Activated T-helper 2 cell treated with anti-CD3 and anti-CD28 coated beads, Interferon-gamma antibody, Interleukin-2, Interleukin-4, amounts not matched to agents 10 μg/mL and 5 μg/mL and 100 μg/mL, durations not matched to agents 14 hours and 24 hours and 36 hours (primary cell): ENCODE measurements at regions not wholly inside any gene's neighbourhood (a gene's known extent, or its start where the extent isn't known, plus 50 kb on each side); places are given as distances from the start of the nearest gene placed in this dataset.

Source experiments
- DNase-seq: peaks from one replicate; pipeline ENCODE4 v3.0.0; 2021; ENCODE audit warnings: low spot score
- H3K27ac Mint-ChIP-seq: one replicate; pipeline ENCODE4 v1.8.0; 2021; ENCODE audit warnings: mixed read lengths
- H3K27me3 Mint-ChIP-seq: one replicate; pipeline ENCODE4 v1.8.0; 2021; ENCODE audit warnings: low read depth, mixed read lengths
- H3K36me3 Mint-ChIP-seq: one replicate; pipeline ENCODE4 v1.8.0; 2021; ENCODE audit warnings: low read depth, mixed read lengths
- H3K4me1 Mint-ChIP-seq: one replicate; pipeline ENCODE4 v1.8.0; 2021; ENCODE audit warnings: low read depth, mixed read lengths
- H3K4me3 Mint-ChIP-seq: one replicate; pipeline ENCODE4 v1.8.0; 2021; ENCODE audit warnings: low read depth, mild to moderate bottlenecking, moderate library complexity, mixed read lengths
- H3K9me3 Mint-ChIP-seq: one replicate; pipeline ENCODE4 v1.8.0; 2021; ENCODE audit warnings: mixed read lengths
- intact Hi-C: fragments of 100-400 bp; cut with micrococcal nuclease; formaldehyde crosslinking; loops from one replicate; pipeline ENCODE4 v1.15.1; 2023

- no peaks in the 10 kb centered on the region for H3K4me1 Mint-ChIP-seq
- no peaks in the 10 kb centered on the region for H3K27me3 Mint-ChIP-seq
- intact Hi-C loops = no loop called here
- no peaks in the 10 kb centered on the region for H3K36me3 Mint-ChIP-seq
- no peak for DNase-seq
- H3K27ac Mint-ChIP-seq = no peak overlapping the region
- H3K4me3 Mint-ChIP-seq = no peak overlapping the region
- H3K9me3 Mint-ChIP-seq = peaks cover 14% of the 10 kb centered on the region
Measured at GRCh38 chr3:22537560-22537959, 665.6 kb upstream of the UBE2E2 start.

DNA sequence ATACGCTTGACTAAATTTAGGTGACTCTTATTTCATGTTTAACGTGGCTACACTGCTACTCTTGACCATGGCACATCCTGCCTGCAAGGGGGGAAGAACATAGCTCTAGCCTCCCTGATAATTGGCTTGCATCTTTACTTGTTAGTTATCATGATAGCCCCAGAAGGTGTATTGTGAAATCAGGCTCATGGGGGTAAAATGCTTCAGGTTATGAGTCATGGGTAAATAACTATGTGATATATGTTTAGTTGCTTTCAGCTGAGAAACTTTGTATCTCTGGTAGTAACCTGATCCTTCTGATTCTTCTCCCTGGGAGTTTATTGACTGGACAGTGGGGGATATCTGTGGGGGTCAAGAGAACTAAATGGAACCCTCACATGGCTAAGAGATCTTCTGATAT, 660.8 kb upstream of the UBE2E2 start:
- Mint-ChIP-seq H3K4me1 (no peaks in the 10 kb centered on the region), H3K27ac (no peak overlapping the region), H3K9me3 (peaks cover 14% of the 10 kb centered on the region), H3K27me3 (no peaks in the 10 kb centered on the region), H3K4me3 (no peak overlapping the region), H3K36me3 (no peaks in the 10 kb centered on the region)
- DNase-seq = no peak
- intact Hi-C loops = no loop called here

- intact Hi-C loops = no loop called here
- H3K4me3 Mint-ChIP-seq = no peak overlapping the region
- H3K36me3 Mint-ChIP-seq = no peaks in the 10 kb centered on the region
- no peak for DNase-seq
- H3K27me3 Mint-ChIP-seq = no peaks in the 10 kb centered on the region
- H3K9me3 Mint-ChIP-seq = no peaks in the 10 kb centered on the region
- H3K27ac Mint-ChIP-seq = no peak overlapping the region
- no peaks in the 10 kb centered on the region for H3K4me1 Mint-ChIP-seq
Measured at GRCh38 chr3:22555753-22556435, 647.2 kb upstream of the UBE2E2 start.

DNA sequence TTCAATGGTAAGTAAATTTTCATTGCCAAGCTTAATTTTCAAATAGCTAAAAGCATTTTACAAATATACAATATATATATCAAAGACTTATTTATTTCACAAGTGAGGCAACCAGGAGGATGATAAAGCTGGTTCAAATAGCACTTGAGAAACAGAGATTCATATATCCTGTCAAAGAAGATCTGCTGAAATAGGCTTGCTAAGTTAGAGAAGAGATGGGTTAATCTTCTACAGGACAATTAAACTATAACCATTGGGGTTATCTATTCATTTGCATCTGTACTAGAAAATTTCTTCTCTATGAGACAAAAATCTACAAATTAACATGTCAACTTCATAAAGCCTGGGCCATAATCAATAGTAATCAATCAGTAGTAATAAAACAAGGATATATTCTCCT, 637.7 kb upstream of the UBE2E2 start:
- H3K4me3 Mint-ChIP-seq = no peak overlapping the region
- H3K27me3 Mint-ChIP-seq = no peaks in the 10 kb centered on the region
- DNase-seq = no peak
- no peak overlapping the region for H3K27ac Mint-ChIP-seq
- no peaks in the 10 kb centered on the region for H3K9me3 Mint-ChIP-seq
- H3K4me1 Mint-ChIP-seq = no peaks in the 10 kb centered on the region
- intact Hi-C loops = loop anchor here (2.0 kb wide), 1 partner anchor 395 kb away; no protein-coding TSS in a partner anchor
- no peaks in the 10 kb centered on the region for H3K36me3 Mint-ChIP-seq

DNA sequence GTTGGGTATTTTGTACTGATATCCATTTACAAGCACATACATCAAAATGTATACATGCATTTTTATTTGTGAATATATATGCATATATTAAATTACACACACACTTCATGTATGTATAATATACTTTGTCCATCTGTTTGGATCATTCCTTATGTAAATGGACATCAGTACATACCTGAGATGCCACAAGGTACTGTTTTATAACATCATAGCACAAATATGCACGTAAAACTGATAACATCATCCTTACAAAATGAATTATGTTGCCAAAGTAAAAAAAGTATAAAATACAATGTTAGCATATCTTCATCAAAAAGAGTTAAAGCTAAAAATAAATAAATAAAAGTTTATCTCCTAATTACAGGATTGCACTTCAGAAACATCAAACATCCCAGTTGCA, 634.8 kb upstream of the UBE2E2 start:
- no peaks in the 10 kb centered on the region for H3K9me3 Mint-ChIP-seq
- no peak overlapping the region for H3K27ac Mint-ChIP-seq
- H3K4me1 Mint-ChIP-seq = no peaks in the 10 kb centered on the region
- H3K36me3 Mint-ChIP-seq = no peaks in the 10 kb centered on the region
- no peak overlapping the region for H3K4me3 Mint-ChIP-seq
- intact Hi-C loops = no loop called here
- DNase-seq = no peak
- no peaks in the 10 kb centered on the region for H3K27me3 Mint-ChIP-seq

GRCh38 chr3:22569570-22569969, 633.6 kb upstream of the UBE2E2 start:
- Mint-ChIP-seq H3K4me1 (no peaks in the 10 kb centered on the region), H3K27ac (no peak overlapping the region), H3K9me3 (no peaks in the 10 kb centered on the region), H3K27me3 (no peaks in the 10 kb centered on the region), H3K36me3 (no peaks in the 10 kb centered on the region), H3K4me3 (no peak overlapping the region)
- intact Hi-C loops = no loop called here
- DNase-seq = no peak

DNA sequence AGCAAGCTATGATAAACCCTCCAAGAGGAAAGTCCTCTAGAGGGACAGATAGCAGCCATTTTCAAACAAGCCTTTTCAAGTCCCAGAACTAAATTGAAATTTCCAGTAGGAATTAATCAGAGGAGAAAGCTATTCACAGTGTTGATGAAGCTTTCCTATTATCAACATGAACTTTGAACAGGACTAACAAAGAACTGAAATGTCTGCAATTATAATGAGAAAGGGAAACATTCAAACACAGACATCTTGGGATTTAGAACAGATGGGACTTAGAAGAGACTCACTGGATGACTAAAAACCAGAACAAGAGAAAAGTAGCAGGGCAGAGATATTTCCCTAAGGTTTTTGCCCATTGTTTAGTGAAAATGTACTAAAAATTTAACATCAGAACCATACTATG, 622.1 kb upstream of the UBE2E2 start:
- H3K27me3 Mint-ChIP-seq = no peaks in the 10 kb centered on the region
- no peaks in the 10 kb centered on the region for H3K9me3 Mint-ChIP-seq
- no peaks in the 10 kb centered on the region for H3K4me1 Mint-ChIP-seq
- no peak overlapping the region for H3K27ac Mint-ChIP-seq
- no peak for DNase-seq
- no peaks in the 10 kb centered on the region for H3K36me3 Mint-ChIP-seq
- intact Hi-C loops = no loop called here
- no peak overlapping the region for H3K4me3 Mint-ChIP-seq

DNA sequence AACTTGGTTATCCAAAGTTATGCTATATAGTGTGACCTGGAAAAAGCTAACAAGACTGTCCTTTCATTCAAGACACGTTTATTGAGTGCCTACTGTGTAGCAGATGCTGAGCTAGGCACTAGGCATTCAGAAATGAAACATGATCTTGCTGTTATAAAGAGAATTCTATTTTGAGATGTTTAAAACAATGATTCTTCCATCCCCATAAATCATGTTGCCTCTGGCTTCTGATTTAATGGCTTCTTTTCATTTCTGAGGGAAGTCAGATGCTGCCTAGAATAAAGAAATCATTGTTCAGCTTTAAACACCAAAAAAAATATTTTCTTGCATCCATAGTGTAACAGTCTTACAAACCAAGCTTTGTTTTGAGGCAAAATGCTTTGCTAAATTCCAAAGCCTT, 620.9 kb upstream of the UBE2E2 start:
- no peaks in the 10 kb centered on the region for H3K9me3 Mint-ChIP-seq
- H3K27me3 Mint-ChIP-seq = no peaks in the 10 kb centered on the region
- no peak overlapping the region for H3K27ac Mint-ChIP-seq
- no peaks in the 10 kb centered on the region for H3K4me1 Mint-ChIP-seq
- intact Hi-C loops = no loop called here
- H3K4me3 Mint-ChIP-seq = no peak overlapping the region
- no peaks in the 10 kb centered on the region for H3K36me3 Mint-ChIP-seq
- no peak for DNase-seq

GRCh38 chr3:22585504-22585903, 617.6 kb upstream of the UBE2E2 start:
- intact Hi-C loops = no loop called here
- Mint-ChIP-seq H3K27me3 (no peaks in the 10 kb centered on the region), H3K36me3 (no peaks in the 10 kb centered on the region), H3K4me1 (no peaks in the 10 kb centered on the region), H3K9me3 (no peaks in the 10 kb centered on the region), H3K4me3 (no peak overlapping the region), H3K27ac (no peak overlapping the region)
- DNase-seq = no peak

DNA sequence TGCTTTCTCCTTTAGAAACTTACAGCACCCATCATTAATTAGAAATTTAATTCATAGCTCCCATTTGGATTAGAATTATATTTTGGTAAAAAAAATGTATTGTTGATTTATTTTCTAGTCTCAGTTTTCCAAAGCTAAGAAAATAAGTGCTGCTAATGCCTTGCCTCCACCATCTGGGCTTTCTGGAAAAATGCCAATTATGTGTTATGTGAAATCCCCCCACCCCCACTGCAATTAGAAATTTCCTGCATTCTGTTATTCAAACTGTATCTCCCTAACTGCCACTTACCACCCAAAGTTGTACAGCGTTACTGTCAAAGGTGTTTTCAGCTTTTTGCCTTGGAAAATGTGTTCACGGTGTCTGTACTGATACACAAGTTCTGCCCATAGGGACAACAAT, 617.2 kb upstream of the UBE2E2 start:
- intact Hi-C loops = no loop called here
- Mint-ChIP-seq H3K36me3 (no peaks in the 10 kb centered on the region), H3K9me3 (no peaks in the 10 kb centered on the region), H3K27me3 (no peaks in the 10 kb centered on the region), H3K4me1 (no peaks in the 10 kb centered on the region), H3K27ac (no peak overlapping the region), H3K4me3 (no peak overlapping the region)
- DNase-seq = no peak

DNA sequence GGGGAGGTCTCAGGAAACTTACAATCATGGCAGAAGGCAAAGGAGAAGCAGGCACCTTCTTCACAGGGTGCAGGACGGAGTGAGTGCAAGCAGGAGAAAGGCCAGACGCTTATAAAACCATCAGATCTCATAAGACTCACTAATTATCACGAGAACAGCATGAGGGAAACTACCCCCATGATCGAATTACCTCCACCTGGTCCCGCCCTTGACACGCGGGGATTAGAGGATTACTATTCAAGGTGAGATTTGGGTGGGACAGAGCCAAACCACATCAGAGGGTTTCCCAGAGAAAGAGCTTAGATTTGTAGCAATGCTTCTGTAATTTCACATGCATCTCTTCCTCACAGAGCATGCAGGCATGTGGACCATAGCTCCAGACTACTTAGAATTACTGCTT, 615.7 kb upstream of the UBE2E2 start:
- Mint-ChIP-seq H3K27me3 (no peaks in the 10 kb centered on the region), H3K36me3 (no peaks in the 10 kb centered on the region), H3K27ac (no peak overlapping the region), H3K4me3 (no peak overlapping the region), H3K4me1 (no peaks in the 10 kb centered on the region), H3K9me3 (no peaks in the 10 kb centered on the region)
- intact Hi-C loops = no loop called here
- no peak for DNase-seq

DNA sequence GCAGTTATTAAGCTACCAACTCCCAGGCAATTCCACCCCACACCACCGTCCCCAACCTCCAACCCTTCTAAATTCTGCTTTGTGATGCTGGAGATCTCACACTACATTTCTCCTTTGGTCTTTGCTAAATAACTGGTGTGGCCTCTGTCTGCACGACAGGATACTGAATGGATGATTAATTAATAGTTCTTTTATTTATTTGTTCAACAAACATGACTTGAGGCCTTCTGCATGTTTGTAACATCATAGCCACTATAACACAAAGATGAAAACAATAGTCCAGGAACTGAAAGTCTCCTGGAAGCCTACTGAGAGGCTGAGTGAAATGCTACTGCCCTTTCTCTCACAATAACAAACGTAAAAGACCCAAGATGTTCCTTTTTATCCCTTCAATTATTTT, 609.5 kb upstream of the UBE2E2 start:
- H3K9me3 Mint-ChIP-seq = peaks cover 7% of the 10 kb centered on the region
- intact Hi-C loops = no loop called here
- no peak overlapping the region for H3K27ac Mint-ChIP-seq
- no peaks in the 10 kb centered on the region for H3K4me1 Mint-ChIP-seq
- H3K36me3 Mint-ChIP-seq = no peaks in the 10 kb centered on the region
- H3K4me3 Mint-ChIP-seq = no peak overlapping the region
- no peaks in the 10 kb centered on the region for H3K27me3 Mint-ChIP-seq
- DNase-seq = no peak

- no peak for DNase-seq
- Mint-ChIP-seq H3K36me3 (no peaks in the 10 kb centered on the region), H3K4me1 (no peaks in the 10 kb centered on the region), H3K4me3 (no peak overlapping the region), H3K27ac (no peak overlapping the region), H3K27me3 (no peaks in the 10 kb centered on the region), H3K9me3 (peaks cover 7% of the 10 kb centered on the region)
- intact Hi-C loops = no loop called here
Measured at GRCh38 chr3:22594990-22595389, 608.1 kb upstream of the UBE2E2 start.

DNA sequence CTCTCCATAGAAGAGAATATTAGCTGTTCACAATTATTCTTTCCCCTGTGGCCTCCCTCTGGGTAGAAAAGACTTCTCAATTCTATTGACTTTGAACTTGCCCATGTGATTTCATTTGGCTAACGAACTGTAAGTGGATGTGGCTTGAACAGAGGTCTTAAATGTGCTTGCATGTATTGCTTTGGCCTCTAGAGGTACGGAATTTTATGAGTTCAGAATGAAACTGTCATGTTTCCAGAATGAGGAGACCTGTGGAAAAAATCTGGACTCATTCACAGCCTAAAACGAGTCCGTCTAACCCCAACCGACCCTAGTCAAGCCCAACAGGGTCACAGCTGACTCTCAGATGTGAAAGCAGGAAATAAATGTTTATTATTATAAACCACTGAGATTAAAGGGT, 596.7 kb upstream of the UBE2E2 start:
- no peak overlapping the region for H3K27ac Mint-ChIP-seq
- no peaks in the 10 kb centered on the region for H3K4me1 Mint-ChIP-seq
- DNase-seq = no peak
- no peaks in the 10 kb centered on the region for H3K36me3 Mint-ChIP-seq
- H3K4me3 Mint-ChIP-seq = no peak overlapping the region
- no peaks in the 10 kb centered on the region for H3K27me3 Mint-ChIP-seq
- H3K9me3 Mint-ChIP-seq = no peaks in the 10 kb centered on the region
- intact Hi-C loops = no loop called here
